HG03571 (cell line): ENCODE measurements at regions not wholly inside any gene's neighbourhood (a gene's known extent, or its start where the extent isn't known, plus 50 kb on each side); places are given as distances from the start of the nearest gene placed in this dataset.

Source experiments
- ATAC-seq: cut with Tn5 transposase; IDR thresholded peaks from one replicate; pipeline ENCODE4 v1.9.1; 2021; ENCODE audit not compliant: unreplicated experiment

DNA sequence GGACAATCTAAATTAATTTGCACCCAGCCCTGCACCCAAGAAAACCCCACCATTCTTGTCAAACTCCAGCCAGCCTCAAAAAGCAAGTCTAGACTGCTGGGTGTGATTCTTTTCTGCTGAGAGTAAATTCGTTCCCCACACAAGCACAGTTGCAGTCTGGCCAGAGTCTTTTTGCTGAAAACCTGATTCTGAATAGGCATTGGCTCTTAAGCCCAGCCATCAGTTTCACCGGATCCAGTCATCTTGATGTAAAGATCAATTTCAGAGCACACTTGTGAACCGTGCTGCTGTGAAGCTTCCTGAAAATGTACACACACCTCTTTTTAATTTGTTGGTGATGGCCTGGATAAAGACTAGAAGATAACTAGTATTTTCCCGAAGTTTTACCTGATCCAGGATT lies 159.4 kb upstream of the GGTLC1 start:
- ATAC-seq = no peak

DNA sequence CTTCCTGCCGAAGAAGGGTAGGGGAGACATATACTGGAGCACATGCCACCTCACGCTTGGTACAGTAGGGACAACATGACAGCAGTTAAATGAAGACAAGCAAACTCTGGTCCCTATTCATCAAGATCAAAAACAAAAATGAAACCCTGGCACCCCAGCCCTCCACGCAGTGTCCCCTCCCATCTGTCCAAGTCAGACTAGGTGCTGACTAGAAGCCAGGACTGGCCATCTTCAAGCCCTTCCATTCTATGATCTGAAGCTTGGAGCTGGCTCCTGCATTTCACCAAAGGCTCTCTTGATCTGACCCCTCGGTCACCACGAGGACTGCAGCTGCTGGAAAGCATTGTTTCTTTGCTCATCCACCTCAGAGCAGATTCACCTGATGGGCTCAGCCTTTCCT lies 158.9 kb upstream of the GGTLC1 start:
- no peak for ATAC-seq

DNA sequence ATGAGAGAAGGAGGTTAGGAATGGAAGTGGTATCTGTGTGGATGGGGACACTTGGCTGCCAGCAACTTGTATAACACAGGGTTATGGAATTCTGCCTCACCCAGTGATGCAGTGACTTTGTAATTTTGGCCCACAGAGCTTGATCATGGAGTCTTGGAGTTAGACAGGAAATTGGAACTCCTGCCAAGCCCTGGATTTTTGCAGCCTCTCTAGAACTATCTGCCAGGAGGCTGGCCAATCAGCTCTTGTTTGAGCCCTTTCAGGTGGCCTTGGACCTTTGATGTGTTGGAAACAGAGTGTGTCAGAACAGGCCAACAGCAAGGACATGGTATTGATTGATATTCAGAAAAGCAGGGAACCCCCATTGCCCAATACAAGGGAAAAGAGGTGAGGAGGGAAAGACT lies 157.7 kb upstream of the GGTLC1 start:
- no peak for ATAC-seq

GRCh38 chr20:24144371-24144770 lies 155.8 kb upstream of the GGTLC1 start:
- ATAC-seq = no peak

- no peak for ATAC-seq
These were observed 152.5 kb upstream of the GGTLC1 start for GRCh38 chr20:24141111-24141510.

DNA sequence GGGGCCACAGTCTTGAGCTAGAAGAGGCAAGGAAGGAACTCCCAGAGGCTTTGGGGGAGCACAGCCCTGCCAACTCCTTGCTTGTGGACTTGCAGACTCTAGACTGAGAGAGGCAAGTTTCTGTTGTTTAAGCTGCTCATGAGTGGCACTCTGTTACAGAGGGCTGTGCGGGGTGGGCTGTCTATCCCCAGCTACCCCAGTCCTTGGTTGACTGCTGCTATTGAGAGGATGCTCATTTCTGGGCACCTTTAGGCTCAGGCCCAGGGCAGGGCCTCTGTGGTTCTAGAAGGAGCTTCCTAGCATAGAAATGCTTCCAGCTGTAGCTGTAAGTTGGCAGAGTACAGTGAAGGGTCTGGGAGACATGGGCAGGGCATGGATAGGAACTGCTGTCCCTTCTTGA lies 151.3 kb upstream of the GGTLC1 start:
- ATAC-seq = no peak

DNA sequence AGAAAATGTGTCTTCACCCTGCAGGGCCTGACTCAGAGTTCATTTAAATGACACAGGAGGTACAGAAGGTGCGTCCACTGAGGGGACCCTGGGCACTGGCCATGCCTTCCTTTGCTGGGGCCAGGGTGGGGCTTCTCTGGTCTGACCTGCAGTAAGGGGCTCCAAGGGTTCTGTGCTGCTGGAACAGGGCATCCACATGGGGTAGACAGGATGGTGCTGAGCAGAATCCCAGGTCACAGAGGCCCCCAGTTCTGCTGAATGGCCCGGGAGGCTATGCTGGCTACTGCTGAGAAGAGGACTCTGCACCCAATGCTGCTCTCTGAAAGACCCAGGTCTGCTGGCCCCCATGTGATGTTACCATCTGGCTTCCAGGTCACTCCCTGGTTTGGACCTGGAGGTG lies 150.4 kb upstream of the GGTLC1 start:
- no peak for ATAC-seq

DNA sequence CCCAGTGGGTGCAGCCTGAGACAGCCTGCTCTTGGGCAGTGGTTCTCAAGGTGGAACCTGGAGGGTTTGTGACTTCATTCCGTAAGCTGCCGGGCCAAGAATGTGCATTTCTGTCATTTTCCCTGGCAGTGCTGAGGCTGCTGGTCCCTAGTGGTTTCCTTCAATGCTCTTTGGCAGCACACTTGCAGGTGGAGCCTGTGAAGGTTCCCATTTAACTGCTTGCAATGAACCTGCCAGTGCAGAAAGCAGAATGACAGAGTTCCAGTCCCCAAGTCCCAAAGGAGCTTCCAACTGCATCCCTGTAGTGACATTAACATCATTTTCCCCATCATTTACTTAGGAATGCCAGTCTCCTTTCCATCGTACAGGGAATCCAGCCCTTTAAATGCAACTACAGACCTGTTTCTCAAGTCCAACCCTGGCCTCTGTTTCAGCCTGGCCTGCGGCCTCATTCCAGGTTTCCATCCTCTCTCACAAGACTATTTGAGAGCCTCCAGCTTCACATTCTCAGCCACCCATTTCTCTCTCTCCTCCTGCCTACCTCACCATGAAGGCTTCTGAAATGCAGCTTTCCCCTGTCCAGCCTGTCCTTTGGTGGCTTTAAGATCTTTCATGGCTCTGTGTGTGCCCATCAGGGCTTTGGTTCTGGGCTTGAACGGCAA lies 149.7 kb upstream of the GGTLC1 start:
- no peak for ATAC-seq

DNA sequence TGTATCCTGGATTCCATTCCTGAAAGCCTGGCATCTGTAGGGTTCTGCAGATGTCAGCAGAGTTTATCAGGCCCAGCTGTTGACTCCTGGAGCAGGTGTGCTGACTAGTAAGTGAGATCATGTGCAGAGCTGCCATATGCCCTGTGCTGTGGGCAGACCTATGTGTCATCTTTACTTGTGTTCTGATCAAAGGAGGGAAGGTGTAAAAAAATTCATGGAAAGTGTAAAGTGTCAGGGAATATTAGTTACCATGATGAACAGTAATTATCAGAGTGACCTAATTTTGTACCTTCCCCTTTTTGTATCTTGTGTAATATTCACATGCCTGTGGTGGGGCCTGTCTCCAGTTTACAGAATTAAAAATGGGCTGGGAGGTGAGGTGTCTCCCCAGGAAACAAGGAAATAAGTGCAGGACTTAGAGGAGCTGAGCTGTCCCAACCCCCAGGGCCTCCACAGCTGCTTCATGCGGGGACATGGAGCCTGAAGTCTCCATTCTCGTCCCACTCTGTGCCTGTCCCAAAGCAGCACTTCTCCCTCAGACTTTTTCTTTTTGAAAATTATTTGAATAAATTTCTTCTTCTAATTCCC lies 148.2 kb upstream of the GGTLC1 start:
- ATAC-seq = no peak

GRCh38 chr20:24135781-24136180 lies 147.2 kb upstream of the GGTLC1 start:
- ATAC-seq = no peak

DNA sequence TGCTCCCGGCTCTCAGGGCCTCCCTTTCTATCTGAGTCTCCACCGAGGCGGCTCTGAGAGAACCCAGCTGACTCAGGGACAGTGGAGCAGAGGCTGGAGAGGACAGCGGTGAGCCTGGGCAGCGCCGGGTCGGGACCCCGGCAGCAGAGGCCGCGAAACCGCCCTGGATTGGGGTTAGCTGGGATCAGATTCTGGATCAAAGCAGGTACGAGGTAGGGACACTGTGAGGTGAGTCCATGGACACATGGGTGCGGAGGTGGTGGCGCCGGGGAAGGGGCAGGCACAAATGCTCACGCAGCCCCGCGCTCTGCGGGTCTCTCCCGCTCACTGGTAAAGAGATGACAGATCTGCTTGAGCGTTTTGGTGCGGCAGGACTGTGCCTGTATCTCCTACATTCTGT lies 146.4 kb upstream of the GGTLC1 start:
- ATAC-seq = no peak

DNA sequence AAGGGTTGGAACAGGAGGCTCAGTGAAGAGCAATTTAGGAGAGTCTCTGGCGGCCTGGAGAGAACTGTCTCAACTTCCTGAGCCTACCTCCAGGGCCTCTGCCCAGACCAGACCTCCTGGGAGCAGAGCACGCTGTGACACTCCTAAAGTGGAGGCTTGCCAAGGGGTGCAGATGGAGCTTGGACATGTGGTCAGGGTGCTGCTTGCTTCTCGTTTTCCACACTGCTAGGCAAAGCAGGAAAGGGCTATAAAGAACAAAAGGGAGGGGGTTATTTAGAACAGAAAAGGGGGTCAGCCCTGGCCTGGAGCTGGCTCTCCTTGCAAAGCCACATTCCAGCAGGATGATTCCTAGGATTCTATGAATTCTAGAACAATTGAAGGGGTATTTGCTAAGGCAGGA lies 145.7 kb upstream of the GGTLC1 start:
- ATAC-seq = no peak

DNA sequence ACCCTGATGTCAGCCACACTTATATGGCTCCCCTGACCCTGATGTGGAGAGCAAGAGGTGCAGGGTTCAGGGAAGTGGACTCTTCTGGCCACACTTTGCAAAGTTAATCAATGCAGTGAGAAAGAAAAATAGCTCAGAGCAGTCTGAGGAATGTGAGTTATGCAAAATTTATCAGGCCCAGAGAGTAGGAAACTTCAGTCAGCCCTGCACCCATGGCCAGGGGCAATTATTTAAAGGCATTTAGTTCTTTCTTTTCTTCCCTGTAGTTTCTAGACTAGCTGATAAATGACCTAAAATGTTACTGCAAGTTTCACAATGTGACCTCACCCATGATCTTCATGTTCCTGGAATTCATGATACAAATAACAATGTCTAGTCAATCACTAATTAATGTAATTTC lies 143.7 kb upstream of the GGTLC1 start:
- ATAC-seq = no peak

DNA sequence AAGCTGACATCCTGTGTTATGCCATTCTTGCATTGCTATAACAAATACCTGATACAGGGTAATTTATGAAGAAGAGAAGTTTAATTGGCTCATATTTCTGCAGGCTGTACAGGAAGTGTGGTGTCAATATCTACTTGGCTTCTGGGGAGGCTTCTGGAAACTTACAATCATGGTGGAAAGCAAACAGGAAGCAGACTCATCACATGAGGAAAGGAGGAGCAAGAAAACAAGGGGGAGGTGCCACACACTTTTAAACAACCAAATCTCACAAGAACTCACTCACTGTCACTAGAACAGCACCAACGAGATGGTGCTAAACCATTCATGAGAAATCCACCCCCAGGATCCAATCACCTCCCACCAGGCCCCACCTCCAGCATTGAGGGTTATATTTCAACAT lies 143.1 kb upstream of the GGTLC1 start:
- ATAC-seq = no peak

- no peak for ATAC-seq
These were observed 142.7 kb upstream of the GGTLC1 start for GRCh38 chr20:24131281-24131680.

DNA sequence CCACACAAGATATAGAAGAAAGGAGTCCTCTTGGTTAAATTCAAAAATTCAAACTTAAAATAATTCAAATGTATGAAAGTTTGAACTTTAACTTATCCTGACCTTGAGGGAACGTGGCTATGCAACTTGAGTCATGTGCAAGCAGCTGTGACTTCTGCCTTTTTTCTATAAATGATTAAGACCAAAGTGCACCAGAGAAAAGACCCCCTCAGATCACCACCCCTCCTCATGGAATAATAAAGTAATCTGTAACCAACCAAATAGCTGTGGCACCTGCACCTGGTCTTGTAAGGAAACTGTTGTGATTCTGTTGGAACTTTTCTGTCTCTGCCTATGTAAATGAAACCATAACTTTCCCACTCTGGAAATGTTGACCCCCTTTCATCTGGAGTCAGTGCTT lies 141.1 kb upstream of the GGTLC1 start:
- no peak for ATAC-seq

- ATAC-seq = no peak
These were observed 136.5 kb upstream of the GGTLC1 start for GRCh38 chr20:24124951-24125650.

DNA sequence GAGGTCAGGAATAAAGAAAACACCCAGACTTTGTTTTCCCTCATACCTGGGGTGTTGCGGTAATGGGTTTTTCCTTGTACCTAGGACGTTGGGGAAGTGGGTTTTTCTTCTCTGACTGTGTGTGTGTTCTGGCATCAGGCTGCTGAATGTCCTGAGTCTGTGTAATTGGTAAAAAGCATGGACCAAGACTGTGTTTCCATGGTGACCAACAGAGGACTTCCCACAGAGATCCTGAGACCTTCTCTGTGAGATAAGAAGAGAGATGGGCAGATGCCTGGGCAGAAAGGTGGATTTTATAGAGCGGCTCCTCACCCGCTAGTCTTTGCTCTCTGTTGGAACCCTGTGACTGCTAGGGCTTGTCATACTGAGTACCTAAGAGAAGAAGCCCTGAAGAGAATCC lies 135.4 kb upstream of the GGTLC1 start:
- no peak for ATAC-seq

- ATAC-seq = no peak
These were observed 130.0 kb upstream of the GGTLC1 start for GRCh38 chr20:24118441-24119175.

- no peak for ATAC-seq
These were observed 129.5 kb upstream of the GGTLC1 start for GRCh38 chr20:24118034-24118433.

GRCh38 chr20:24117383-24117782 lies 128.8 kb upstream of the GGTLC1 start:
- no peak for ATAC-seq

- ATAC-seq = no peak
These were observed 128.0 kb upstream of the GGTLC1 start for GRCh38 chr20:24116611-24117010.
